Endothelial cell of umbilical vein (primary cell): ENCODE measurements at regions not wholly inside any gene's neighbourhood (a gene's known extent, or its start where the extent isn't known, plus 50 kb on each side); places are given as distances from the start of the nearest gene placed in this dataset.

Experiments used
- BruUV-seq: library from RNA; stranded (reverse); fragments of 400-500 nt; replicated peaks from 2 replicates; lab custom pipeline; 2021; lab: Mats Ljungman, UMichigan
- CTCF ChIA-PET: fragments of 300-600, 350-600 bp; sonication (Branson Sonifier 250); formaldehyde crosslinking; loops from one replicate; lab custom pipeline; 2021; ENCODE audit warnings: antibody characterized with exemption, inconsistent platforms; lab: Charles Lee
- POLR2A ChIA-PET: fragments of 300-600, 350-600 bp; sonication (Branson Sonifier 250); formaldehyde crosslinking; loops from one replicate; lab custom pipeline; 2021; ENCODE audit warnings: antibody characterized with exemption, inconsistent platforms; lab: Charles Lee
- DNase-seq: peaks from one replicate; pipeline ENCODE4 v3.0.0-alpha.2; 2011; ENCODE audit warnings: low read depth, low spot score
- FAIRE-seq: peaks from 2 replicates; lab custom pipeline; 2011; peaks lifted over from hg19 to GRCh38; lab: Jason Lieb, UNC
- H2AFZ ChIP-seq: 2 replicates; pipeline ENCODE4 v1.6.0; 2012; ENCODE audit warnings: low read depth, low read length, control low read depth, inconsistent platforms
- H3K27ac ChIP-seq: 2 replicates; pipeline ENCODE4 v1.5.1; 2011; ENCODE audit warnings: low read depth, mild to moderate bottlenecking, control low read depth, low read length, moderate library complexity; ENCODE audit not compliant: insufficient read depth
- H3K27me3 ChIP-seq, 2 experiments: 2 replicates each; pipeline versions ENCODE4 v1.6.0 to v1.6.1; 2011; ENCODE audit warnings: low read length in 2 of 2, mixed read lengths in 1 of 2; ENCODE audit not compliant: control insufficient read depth in 2 of 2, insufficient read depth in 2 of 2
- H3K36me3 ChIP-seq, 2 experiments: 2 replicates in 1 of 2; 3 replicates in 1 of 2; pipeline ENCODE4 v1.5.1; 2011; ENCODE audit warnings: low read length in 2 of 2, mild to moderate bottlenecking in 1 of 2, moderate library complexity in 1 of 2; ENCODE audit not compliant: control insufficient read depth in 2 of 2, insufficient read depth in 2 of 2; ENCODE audit errors: extremely low read depth in 1 of 2
- H3K4me1 ChIP-seq: 3 replicates; pipeline ENCODE4 v1.5.1; 2011; ENCODE audit warnings: mild to moderate bottlenecking, low read length; ENCODE audit not compliant: control insufficient read depth, insufficient read depth; ENCODE audit errors: extremely low read depth
- H3K4me2 ChIP-seq: 2 replicates; pipeline ENCODE4 v1.6.1; 2011; ENCODE audit warnings: low read length, control low read depth, mixed read lengths; ENCODE audit not compliant: insufficient read depth
- H3K4me3 ChIP-seq, 3 experiments: fragments of 200-600 bp in 1 of 3; sonication (generic), shearing (Covaris generic) in 1 of 3; replicated peaks in 1 of 3; 2 replicates each; pipeline ENCODE4 v1.5.1; 2011 to 2016; ENCODE audit warnings: control low read depth in 3 of 3, low read length in 3 of 3, mild to moderate bottlenecking in 2 of 3, inconsistent platforms in 1 of 3, low read depth in 1 of 3, moderate library complexity in 1 of 3; ENCODE audit not compliant: insufficient read depth in 1 of 3
- H3K79me2 ChIP-seq: 2 replicates; pipeline ENCODE4 v1.6.0; 2012; ENCODE audit warnings: low read length, inconsistent platforms; ENCODE audit not compliant: control insufficient read depth, insufficient read depth
- H3K9ac ChIP-seq: replicated peaks from 2 replicates; pipeline ENCODE3; 2011; ENCODE audit warnings: low read length, control low read depth; ENCODE audit not compliant: insufficient read depth; ENCODE audit errors: extremely low read depth
- H3K9me1 ChIP-seq: replicated peaks from 3 replicates; pipeline ENCODE4 v1.6.0; 2011; ENCODE audit warnings: mild to moderate bottlenecking, low read length; ENCODE audit not compliant: control insufficient read depth, insufficient read depth; ENCODE audit errors: extremely low read depth
- H3K9me3 ChIP-seq: replicated peaks from 2 replicates; pipeline ENCODE4 v1.5.1; 2012; ENCODE audit warnings: low read length, inconsistent platforms; ENCODE audit not compliant: control insufficient read depth, insufficient read depth
- H4K20me1 ChIP-seq: replicated peaks from 2 replicates; pipeline ENCODE3; 2011; ENCODE audit warnings: mild to moderate bottlenecking, low read length; ENCODE audit not compliant: control insufficient read depth, insufficient read depth; ENCODE audit errors: extremely low read depth
- EZH2 ChIP-seq: IDR thresholded peaks from 2 replicates; pipeline ENCODE4 v1.6.1; 2012; ENCODE audit warnings: borderline replicate concordance, low read depth, mild to moderate bottlenecking, moderate library complexity, low read length, inconsistent platforms; ENCODE audit not compliant: severe bottlenecking
- FOS ChIP-seq: IDR thresholded peaks from 2 replicates; pipeline ENCODE4 v1.6.1; 2011; ENCODE audit warnings: mild to moderate bottlenecking, low read length, moderate library complexity, borderline replicate concordance; ENCODE audit not compliant: insufficient read depth
- GATA2 ChIP-seq: IDR thresholded peaks from 2 replicates; pipeline ENCODE4 v1.7.0; 2011; ENCODE audit warnings: low read depth, mild to moderate bottlenecking, moderate library complexity, mixed read lengths, low read length; ENCODE audit not compliant: insufficient read length, insufficient read depth
- JUN ChIP-seq: IDR thresholded peaks from 2 replicates; pipeline ENCODE4 v1.6.1; 2011; ENCODE audit warnings: borderline replicate concordance, low read depth; ENCODE audit not compliant: insufficient read length, insufficient read depth
- MYC ChIP-seq: IDR thresholded peaks from one replicate; pipeline ENCODE4 v1.6.1; 2011; ENCODE audit warnings: mild to moderate bottlenecking, low read depth, low read length
- POLR2A ChIP-seq: IDR thresholded peaks from 2 replicates; pipeline ENCODE4 v1.6.1; 2012; ENCODE audit warnings: low read depth, mild to moderate bottlenecking, control low read depth, low read length
- POLR2AphosphoS5 ChIP-seq: IDR thresholded peaks from 2 replicates; pipeline ENCODE4 v1.6.1; 2012; ENCODE audit warnings: low read depth, mild to moderate bottlenecking, control low read depth, low read length, moderate library complexity; ENCODE audit not compliant: insufficient read depth
- dilution Hi-C: fragments of 300-500 bp; cut with MboI; formaldehyde crosslinking; loops from one replicate; pipeline ENCODE4 v1.15.0; 2019; ENCODE audit warnings: low sequenced_read_pairs; ENCODE audit not compliant: extremely low pct_ligation_motif_present
- intact Hi-C: fragments of 100-400 bp; cut with micrococcal nuclease; formaldehyde crosslinking; loops from one replicate; pipeline ENCODE4 v1.10.0; 2022
- TF ChIP-seq, protein P1 (sequence below): IDR thresholded peaks from 2 replicates; pipeline ENCODE4 v1.6.1; 2011; ENCODE audit not compliant: insufficient read depth, insufficient read length
- TF ChIP-seq, protein P2 (sequence below), 2 donors: IDR thresholded peaks; 1 replicate in 1 of 2; 2 replicates in 1 of 2; pipeline ENCODE4 v1.5.1; 2011; ENCODE audit warnings: low read length in 2 of 2, mild to moderate bottlenecking in 2 of 2, moderate library complexity in 2 of 2, control low read depth in 1 of 2, inconsistent platforms in 1 of 2, low read depth in 1 of 2; ENCODE audit not compliant: insufficient read depth in 1 of 2; ENCODE audit errors: extremely low read depth in 1 of 2

DNA sequence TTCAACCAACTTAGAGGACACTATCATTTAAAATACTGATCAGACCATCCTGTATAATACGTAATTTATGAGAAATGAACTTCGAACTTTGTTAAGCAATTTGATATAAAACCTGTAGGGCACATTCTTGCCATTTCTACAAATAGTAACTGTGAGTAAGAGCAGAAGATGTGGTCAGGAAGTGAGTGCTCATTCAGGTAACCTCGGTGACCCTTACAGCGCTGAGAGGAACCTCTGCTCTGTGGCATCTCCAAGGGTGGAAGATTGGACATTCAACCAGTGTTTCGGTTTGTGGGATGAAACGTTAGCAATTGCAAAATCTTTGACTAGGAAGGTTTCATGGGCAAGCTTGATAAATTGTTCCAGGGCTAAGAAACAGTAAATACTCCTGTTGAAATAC lies 194.8 kb upstream of the IRX2 start:
- POLR2A ChIA-PET: no interaction called here
- no peak overlapping the region for H3K4me3 ChIP-seq

DNA sequence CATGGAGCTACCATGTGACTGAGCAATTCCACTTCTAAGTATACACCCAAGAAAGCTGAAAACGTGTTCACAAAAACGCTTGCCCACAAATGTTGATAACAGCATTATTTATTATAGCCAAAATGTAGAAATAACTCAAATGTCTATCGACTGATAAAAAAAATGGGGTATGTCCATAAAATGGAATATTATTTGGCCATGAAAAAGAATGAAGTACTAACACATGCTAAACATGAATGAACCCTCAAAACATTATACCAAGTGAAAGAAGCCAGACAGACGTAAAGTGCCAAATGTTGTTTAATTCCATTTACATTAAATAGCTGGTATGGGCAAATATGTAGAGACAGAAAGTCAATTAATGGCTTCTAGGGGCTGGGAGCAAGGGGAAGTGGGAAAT lies 184.9 kb upstream of the IRX2 start:
- intact Hi-C loops (loop anchor here (10.0 kb wide), 1 partner anchor 1608 kb away; no protein-coding TSS in a partner anchor), dilution Hi-C loops (no loop called here)
- Histone ChIP-seq H3K36me3 (no peaks in the 10 kb centered on the region), H3K79me2 (no peaks in the 10 kb centered on the region), H3K9ac (no peak overlapping the region), H4K20me1 (no peaks in the 10 kb centered on the region), H3K4me3 (no peak overlapping the region), H2AFZ (no peak overlapping the region), H3K9me1 (no peaks in the 10 kb centered on the region), H3K4me1 (no peaks in the 10 kb centered on the region), H3K27ac (no peak overlapping the region), H3K27me3 (no peaks in the 10 kb centered on the region), H3K9me3 (peaks cover 5% of the 10 kb centered on the region), H3K4me2 (no peak overlapping the region)
- CTCF ChIA-PET: interaction anchor here (0.6 kb wide), 1 partner anchor 580 kb away, joined by 3 read pairs; no protein-coding TSS in a partner anchor
- POLR2A ChIA-PET: no interaction called here
- FAIRE-seq (no peak), DNase-seq (no peak)
- no TSS peak for BruUV-seq
- TF ChIP-seq, protein P1, sequence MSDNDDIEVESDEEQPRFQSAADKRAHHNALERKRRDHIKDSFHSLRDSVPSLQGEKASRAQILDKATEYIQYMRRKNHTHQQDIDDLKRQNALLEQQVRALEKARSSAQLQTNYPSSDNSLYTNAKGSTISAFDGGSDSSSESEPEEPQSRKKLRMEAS: no peak
- TF ChIP-seq JUN: no peak
- no peak for TF ChIP-seq POLR2A
- no peak for TF ChIP-seq GATA2
- no peak for TF ChIP-seq POLR2AphosphoS5
- TF ChIP-seq EZH2: no peak
- TF ChIP-seq MYC: no peak
- no peak for TF ChIP-seq FOS

More for the DNA sequence above, 194.8 kb upstream of the IRX2 start:
- TF ChIP-seq, protein P2, sequence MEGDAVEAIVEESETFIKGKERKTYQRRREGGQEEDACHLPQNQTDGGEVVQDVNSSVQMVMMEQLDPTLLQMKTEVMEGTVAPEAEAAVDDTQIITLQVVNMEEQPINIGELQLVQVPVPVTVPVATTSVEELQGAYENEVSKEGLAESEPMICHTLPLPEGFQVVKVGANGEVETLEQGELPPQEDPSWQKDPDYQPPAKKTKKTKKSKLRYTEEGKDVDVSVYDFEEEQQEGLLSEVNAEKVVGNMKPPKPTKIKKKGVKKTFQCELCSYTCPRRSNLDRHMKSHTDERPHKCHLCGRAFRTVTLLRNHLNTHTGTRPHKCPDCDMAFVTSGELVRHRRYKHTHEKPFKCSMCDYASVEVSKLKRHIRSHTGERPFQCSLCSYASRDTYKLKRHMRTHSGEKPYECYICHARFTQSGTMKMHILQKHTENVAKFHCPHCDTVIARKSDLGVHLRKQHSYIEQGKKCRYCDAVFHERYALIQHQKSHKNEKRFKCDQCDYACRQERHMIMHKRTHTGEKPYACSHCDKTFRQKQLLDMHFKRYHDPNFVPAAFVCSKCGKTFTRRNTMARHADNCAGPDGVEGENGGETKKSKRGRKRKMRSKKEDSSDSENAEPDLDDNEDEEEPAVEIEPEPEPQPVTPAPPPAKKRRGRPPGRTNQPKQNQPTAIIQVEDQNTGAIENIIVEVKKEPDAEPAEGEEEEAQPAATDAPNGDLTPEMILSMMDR (IDR thresholded peaks at IDR 0.05; ENCODE audit: extremely low read depth in 1 of 2, insufficient read depth in 1 of 2, low read depth in 1 of 2, low read length in 2 of 2): no peak
- no peak for TF ChIP-seq POLR2A
- no peak for TF ChIP-seq GATA2
- no peak for TF ChIP-seq POLR2AphosphoS5
- TF ChIP-seq EZH2: no peak
- H3K27me3 ChIP-seq: no peaks in the 10 kb centered on the region
- no peaks in the 10 kb centered on the region for H3K36me3 ChIP-seq
- no peaks in the 10 kb centered on the region for H3K79me2 ChIP-seq
- no peaks in the 10 kb centered on the region for H3K4me1 ChIP-seq
- H3K9me1 ChIP-seq: no peaks in the 10 kb centered on the region
- dilution Hi-C loops: no loop called here
- DNase-seq (no peak), FAIRE-seq (no peak)
- BruUV-seq: no TSS peak
- H4K20me1 ChIP-seq: no peaks in the 10 kb centered on the region
- no peak overlapping the region for H3K4me2 ChIP-seq
- intact Hi-C loops: no loop called here
- CTCF ChIA-PET: no interaction called here
- H3K27ac ChIP-seq: no peak overlapping the region
- no peaks in the 10 kb centered on the region for H3K9me3 ChIP-seq
- no peak overlapping the region for H3K9ac ChIP-seq
- no peak overlapping the region for H2AFZ ChIP-seq
